Lung (tissue), 11 donors: ENCODE measurements at regions not wholly inside any gene's neighbourhood (a gene's known extent, or its start where the extent isn't known, plus 50 kb on each side); places are given as distances from the start of the nearest gene placed in this dataset.

Source experiments
- ATAC-seq: fragments of 200-7000 bp; cut with Tn5 transposase; one replicate; pipeline ENCODE4 v1.9.1; 2020; ENCODE audit warnings: moderate number of reproducible peaks; ENCODE audit not compliant: insufficient read depth, low FRiP score
- DNase-seq, 3 donors: peaks; one replicate each; pipeline ENCODE4 v3.0.0-alpha.2; 2013 to 2017
- H3K27ac ChIP-seq, 2 donors: one replicate each; pipeline ENCODE4 v1.5.1; 2013; ENCODE audit warnings: mild to moderate bottlenecking in 2 of 2, moderate library complexity in 2 of 2, control low read depth in 1 of 2, inconsistent platforms in 1 of 2, low read depth in 1 of 2, low read length in 1 of 2
- H3K27me3 ChIP-seq, 3 donors: one replicate each; pipeline ENCODE4 v1.5.1; 2013; ENCODE audit warnings: low read length in 2 of 3; ENCODE audit not compliant: control insufficient read depth in 3 of 3, insufficient read depth in 3 of 3
- H3K36me3 ChIP-seq, 4 donors: one replicate each; pipeline ENCODE4 v1.5.1; 2013; ENCODE audit warnings: low read length in 4 of 4, mild to moderate bottlenecking in 1 of 4, moderate library complexity in 1 of 4; ENCODE audit not compliant: control insufficient read depth in 4 of 4, insufficient read depth in 4 of 4
- H3K4me1 ChIP-seq, 5 donors: one replicate each; pipeline ENCODE4 v1.5.1; 2013; ENCODE audit warnings: low read length in 5 of 5, mild to moderate bottlenecking in 2 of 5, moderate library complexity in 1 of 5; ENCODE audit not compliant: control insufficient read depth in 5 of 5, insufficient read depth in 5 of 5
- H3K4me3 ChIP-seq: one replicate; pipeline ENCODE4 v1.5.1; 2013; ENCODE audit warnings: mild to moderate bottlenecking, control low read depth, moderate library complexity
- H3K9ac ChIP-seq, 2 donors: one replicate each; pipeline ENCODE4 v1.5.1; 2013; ENCODE audit warnings: low read length in 2 of 2, control low read depth in 1 of 2; ENCODE audit not compliant: insufficient read depth in 1 of 2
- H3K9me3 ChIP-seq, 4 donors: one replicate each; pipeline ENCODE4 v1.5.1; 2013; ENCODE audit warnings: low read length in 3 of 4, mild to moderate bottlenecking in 1 of 4, moderate library complexity in 1 of 4; ENCODE audit not compliant: control insufficient read depth in 4 of 4, insufficient read depth in 3 of 4
- CTCF ChIP-seq: IDR thresholded peaks from 2 replicates; pipeline ENCODE4 v1.5.1; 2012; ENCODE audit warnings: mild to moderate bottlenecking; ENCODE audit errors: control extremely low read depth, extremely low read depth
- whole genome bisulfite sequencing, 2 donors: extraction: QIAGEN DNeasy Blood & Tissue Kit; methylation state at CpG; one replicate each; pipeline ENCODE4 v1.1.7; 2013; 5-methylcytosine and 5-hydroxymethylcytosine counted together
- donor health status: control.
- donor health status: control.
- donor health status: Bipolar disorder and iron deficiency.
- donor health status: healthy.
- donor health status: DM: yes; HTN: yes; CAD: no.

GRCh38 chr20:53755733-53756531 is 162.3 kb upstream of the ZNF217 start:
- H3K4me1 ChIP-seq: peaks cover 0 to 19% (median 6%) of the 10 kb centered on the region in 5 donors
- TF ChIP-seq CTCF: no peak
- H3K27ac ChIP-seq: no peak overlapping the region
- no peaks in the 10 kb centered on the region for H3K36me3 ChIP-seq
- DNase-seq (peak in 1 of 3 donors; percentile 54), ATAC-seq (no peak)
- 90 to 95% methylated on average over 8 of the region's 8 CpGs for WGBS, 2 donors
- no peaks in the 10 kb centered on the region for H3K9me3 ChIP-seq
- H3K9ac ChIP-seq: no peak overlapping the region
- H3K4me3 ChIP-seq: no peak overlapping the region
- no peaks in the 10 kb centered on the region for H3K27me3 ChIP-seq

- H3K36me3 ChIP-seq: no peaks in the 10 kb centered on the region
- no peak overlapping the region for H3K9ac ChIP-seq
- H3K4me1 ChIP-seq: peaks cover 0 to 24% (median 10%) of the 10 kb centered on the region in 5 donors
- TF ChIP-seq CTCF: no peak
- no peak overlapping the region for H3K27ac ChIP-seq
- DNase-seq: no peak
- ATAC-seq: no peak
- no peaks in the 10 kb centered on the region for H3K9me3 ChIP-seq
- no peaks in the 10 kb centered on the region for H3K27me3 ChIP-seq
- H3K4me3 ChIP-seq: no peak overlapping the region
- WGBS, 2 donors: 41 to 85% methylated on average over 2 of the region's 2 CpGs
These were observed 160.3 kb upstream of the ZNF217 start for GRCh38 chr20:53753880-53754459.

GRCh38 chr20:53752971-53753879 is 159.6 kb upstream of the ZNF217 start:
- no peak overlapping the region for H3K9ac ChIP-seq
- 85 to 87% methylated on average over 16 of the region's 16 CpGs for WGBS, 2 donors
- TF ChIP-seq CTCF: no peak
- no peaks in the 10 kb centered on the region for H3K36me3 ChIP-seq
- DNase-seq (peak in 2 of 3 donors; percentile 28 to 60), ATAC-seq (no peak)
- H3K4me3 ChIP-seq: no peak overlapping the region
- no peaks in the 10 kb centered on the region for H3K9me3 ChIP-seq
- no peaks in the 10 kb centered on the region for H3K27me3 ChIP-seq
- H3K4me1 ChIP-seq: peaks cover 0 to 24% (median 10%) of the 10 kb centered on the region in 5 donors
- H3K27ac ChIP-seq: no peak overlapping the region
